H9 (cell line): ENCODE measurements at regions not wholly inside any gene's neighbourhood (a gene's known extent, or its start where the extent isn't known, plus 50 kb on each side); places are given as distances from the start of the nearest gene placed in this dataset.

ENCODE experiments used
- DNase-seq: peaks from one replicate; pipeline ENCODE4 v3.0.0-alpha.2; 2017
- H2AFZ ChIP-seq: one replicate; pipeline ENCODE4 v1.6.1; 2013; ENCODE audit warnings: mild to moderate bottlenecking, low read length, control low read depth, moderate library complexity
- H2AK5ac ChIP-seq: 2 replicates; pipeline ENCODE4 v1.6.1; 2013; ENCODE audit warnings: low read length, control low read depth, mixed read lengths; ENCODE audit not compliant: insufficient read length
- H2BK120ac ChIP-seq: one replicate; pipeline ENCODE4 v1.6.1; 2013; ENCODE audit warnings: low read depth, mild to moderate bottlenecking, low read length, control low read depth, inconsistent platforms; ENCODE audit not compliant: poor library complexity, severe bottlenecking
- H2BK12ac ChIP-seq: 2 replicates; pipeline ENCODE4 v1.6.1; 2013; ENCODE audit warnings: low read length, control low read depth, mixed read lengths, low read depth; ENCODE audit not compliant: insufficient read length
- H2BK15ac ChIP-seq: 2 replicates; pipeline ENCODE4 v1.6.1; 2013; ENCODE audit warnings: low read depth, low read length, control low read depth
- H2BK20ac ChIP-seq: one replicate; pipeline ENCODE4 v1.6.1; 2013; ENCODE audit warnings: low read depth, mild to moderate bottlenecking, low read length, control low read depth, inconsistent platforms; ENCODE audit not compliant: poor library complexity, severe bottlenecking
- H2BK5ac ChIP-seq: 2 replicates; pipeline ENCODE4 v1.6.1; 2013; ENCODE audit warnings: low read length, control low read depth, mixed read lengths; ENCODE audit not compliant: insufficient read length
- H3K14ac ChIP-seq: 2 replicates; pipeline ENCODE4 v1.6.1; 2013; ENCODE audit warnings: low read length, control low read depth; ENCODE audit not compliant: insufficient read depth
- H3K18ac ChIP-seq: 2 replicates; pipeline ENCODE4 v1.6.1; 2013; ENCODE audit warnings: low read depth, mild to moderate bottlenecking, mixed read lengths, low read length, control low read depth; ENCODE audit not compliant: insufficient read length
- H3K23ac ChIP-seq: 2 replicates; pipeline ENCODE4 v1.6.1; 2013; ENCODE audit warnings: low read length, control low read depth, mixed read lengths, low read depth; ENCODE audit not compliant: insufficient read length
- H3K23me2 ChIP-seq: 2 replicates; pipeline ENCODE4 v1.6.1; 2013; ENCODE audit warnings: low read depth, mild to moderate bottlenecking, mixed read lengths, low read length, control low read depth; ENCODE audit not compliant: insufficient read length, poor library complexity, severe bottlenecking
- H3K27ac ChIP-seq: 2 replicates; pipeline ENCODE4 v1.5.1; 2013; ENCODE audit warnings: low read length, control low read depth, mixed read lengths, low read depth; ENCODE audit not compliant: insufficient read length
- H3K27me3 ChIP-seq: 2 replicates; pipeline ENCODE4 v1.6.1; 2013; ENCODE audit warnings: low read length, control low read depth, inconsistent platforms; ENCODE audit not compliant: insufficient read depth
- H3K4ac ChIP-seq: 2 replicates; pipeline ENCODE4 v1.6.1; 2013; ENCODE audit warnings: low read depth, mild to moderate bottlenecking, control low read depth, inconsistent platforms, low read length, moderate library complexity
- H3K4me1 ChIP-seq: 2 replicates; pipeline ENCODE4 v1.6.1; 2013; ENCODE audit warnings: low read length, control low read depth, inconsistent platforms; ENCODE audit not compliant: insufficient read depth
- H3K4me2 ChIP-seq: 2 replicates; pipeline ENCODE4 v1.6.1; 2013; ENCODE audit warnings: low read length, control low read depth, mixed read lengths; ENCODE audit not compliant: insufficient read length, insufficient read depth
- H3K56ac ChIP-seq: 2 replicates; pipeline ENCODE4 v1.6.1; 2013; ENCODE audit warnings: low read depth, mild to moderate bottlenecking, mixed read lengths, low read length, control low read depth; ENCODE audit not compliant: insufficient read length
- H3K79me1 ChIP-seq: 2 replicates; pipeline ENCODE4 v1.6.1; 2013; ENCODE audit warnings: low read depth, mild to moderate bottlenecking, moderate library complexity, low read length, control low read depth, inconsistent platforms; ENCODE audit not compliant: insufficient read depth, poor library complexity, severe bottlenecking
- H3K79me2 ChIP-seq: 2 replicates; pipeline ENCODE4 v1.6.1; 2013; ENCODE audit warnings: low read length, control low read depth, inconsistent platforms; ENCODE audit not compliant: insufficient read depth
- H3K9ac ChIP-seq: 2 replicates; pipeline ENCODE4 v1.6.1; 2013; ENCODE audit warnings: low read length, control low read depth, mixed read lengths; ENCODE audit not compliant: insufficient read length; ENCODE audit errors: extremely low read depth
- H3K9me3 ChIP-seq: one replicate; pipeline ENCODE4 v1.6.1; 2013; ENCODE audit warnings: low read depth, low read length, inconsistent platforms; ENCODE audit not compliant: control insufficient read depth
- H3T11ph ChIP-seq: one replicate; pipeline ENCODE4 v1.6.1; 2013; ENCODE audit warnings: mild to moderate bottlenecking, low read length, control low read depth, inconsistent platforms
- H4K20me1 ChIP-seq: one replicate; pipeline ENCODE4 v1.6.1; 2013; ENCODE audit not compliant: control insufficient read depth, insufficient read length, insufficient read depth
- H4K5ac ChIP-seq: 2 replicates; pipeline ENCODE4 v1.6.1; 2013; ENCODE audit warnings: low read depth, mild to moderate bottlenecking, mixed read lengths, low read length, control low read depth; ENCODE audit not compliant: insufficient read length
- H4K8ac ChIP-seq: replicated peaks from 2 replicates; pipeline ENCODE4 v1.6.1; 2013; ENCODE audit warnings: low read length, control low read depth, mixed read lengths, low read depth; ENCODE audit not compliant: insufficient read length
- H4K91ac ChIP-seq: 2 replicates; pipeline ENCODE4 v1.6.1; 2013; ENCODE audit warnings: low read depth, mild to moderate bottlenecking, moderate library complexity, mixed read lengths, low read length, control low read depth; ENCODE audit not compliant: insufficient read length
- H3K27ac Mint-ChIP-seq, 3 experiments: 2 replicates in 2 of 3; 3 replicates in 1 of 3; pipeline ENCODE4 v1.8.0; 2020 to 2021; ENCODE audit warnings: mixed read lengths in 3 of 3, mild to moderate bottlenecking in 1 of 3, moderate library complexity in 1 of 3
- H3K27me3 Mint-ChIP-seq: 2 replicates; pipeline ENCODE4 v1.8.0; 2021; ENCODE audit warnings: low read depth, mild to moderate bottlenecking, moderate library complexity, mixed read lengths
- H3K36me3 Mint-ChIP-seq, 3 experiments: 2 replicates in 2 of 3; 3 replicates in 1 of 3; pipeline ENCODE4 v1.8.0; 2020 to 2021; ENCODE audit warnings: low read depth in 3 of 3, mixed read lengths in 3 of 3; ENCODE audit not compliant: insufficient read depth in 1 of 3
- H3K4me1 Mint-ChIP-seq, 2 experiments: 2 replicates each; pipeline ENCODE4 v1.8.0; 2020; ENCODE audit warnings: mixed read lengths in 2 of 2
- H3K4me3 Mint-ChIP-seq, 2 experiments: 2 replicates in 1 of 2; 3 replicates in 1 of 2; pipeline ENCODE4 v1.8.0; 2020 to 2021; ENCODE audit warnings: mild to moderate bottlenecking in 2 of 2, mixed read lengths in 2 of 2, moderate library complexity in 1 of 2
- H3K9me3 Mint-ChIP-seq, 2 experiments: 2 replicates in 1 of 2; 3 replicates in 1 of 2; pipeline ENCODE4 v1.8.0; 2020; ENCODE audit warnings: mild to moderate bottlenecking in 2 of 2, mixed read lengths in 2 of 2, moderate library complexity in 1 of 2
- WGBS: extraction: QIAGEN DNeasy Blood & Tissue Kit; methylation state at CpG from one replicate; pipeline ENCODE4 v1.1.7; 2013; ENCODE audit warnings: missing lambda C conversion rate, low lambda C conversion rate, mixed read lengths; ENCODE audit not compliant: insufficient read length; ENCODE audit errors: extremely low coverage; 5-methylcytosine and 5-hydroxymethylcytosine counted together
- TF ChIP-seq, protein P1 (sequence below): fragments of 200-600 bp; sonication (generic); conservative IDR thresholded peaks from 3 replicates; pipeline ENCODE4 v1.8.0; 2021; ENCODE audit warnings: antibody characterized with exemption, mild to moderate bottlenecking

DNA sequence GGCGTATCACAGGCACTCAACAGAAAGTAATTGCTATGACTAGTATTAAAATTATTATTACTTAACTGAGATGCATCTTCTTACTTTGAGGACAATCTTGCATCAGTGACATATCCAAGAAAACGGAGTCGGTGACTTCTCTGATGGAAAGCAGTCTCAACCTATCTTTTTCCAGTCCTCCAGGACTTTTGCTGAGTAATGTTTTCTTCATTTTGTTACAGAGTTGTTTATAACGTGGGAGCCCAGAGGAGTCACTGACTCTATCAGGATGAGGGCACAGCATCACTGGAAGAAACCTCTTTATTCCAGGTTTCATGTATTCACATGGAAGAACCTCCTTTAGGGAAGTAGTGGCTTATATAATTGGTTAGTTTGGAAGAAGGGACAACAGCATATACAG lies 51.5 kb upstream of the MELK start:
- no peak overlapping the region for H4K8ac ChIP-seq
- Mint-ChIP-seq H3K4me1 (0 out of 4 replicates have a peak, but pooled peaks cover 0 to 2% of the 10 kb centered on the region in 2 experiments), H3K4me3 (no peak overlapping the region), H3K27ac (no peak overlapping the region; a peak in 1 of 7 replicates), H3K27me3 (no peaks in the 10 kb centered on the region), H3K36me3 (no peaks in the 10 kb centered on the region; a peak in 1 of 7 replicates), H3K9me3 (no peaks in the 10 kb centered on the region)
- no peaks in the 10 kb centered on the region for H4K20me1 ChIP-seq
- no peak overlapping the region for H3K4me2 ChIP-seq
- no peak overlapping the region for H2BK12ac ChIP-seq
- no peak overlapping the region for H3K4ac ChIP-seq
- H3K27me3 ChIP-seq: no peaks in the 10 kb centered on the region
- DNase-seq: no peak
- H3K23me2 ChIP-seq: no peaks in the 10 kb centered on the region
- H2AK5ac ChIP-seq: no peak overlapping the region
- H3K79me1 ChIP-seq: no peaks in the 10 kb centered on the region
- no peak overlapping the region for H3K56ac ChIP-seq
- H2AFZ ChIP-seq: no peak overlapping the region
- H3K18ac ChIP-seq: no peak overlapping the region
- H3K9me3 ChIP-seq: no peaks in the 10 kb centered on the region
- no peaks in the 10 kb centered on the region for H3K79me2 ChIP-seq
- WGBS: no CpG with 5 or more reads among the region's 4 CpGs
- H4K5ac ChIP-seq: no peak overlapping the region
- H3K4me1 ChIP-seq: no peaks in the 10 kb centered on the region; the same call in 1 of the 2 replicates
- no peak overlapping the region for H3K14ac ChIP-seq
- no peak overlapping the region for H4K91ac ChIP-seq
- H2BK120ac ChIP-seq: no peak overlapping the region
- H2BK20ac ChIP-seq: no peak overlapping the region
- H3K9ac ChIP-seq: no peak overlapping the region
- H3K27ac ChIP-seq: no peak overlapping the region
- no peak overlapping the region for H2BK5ac ChIP-seq
- H2BK15ac ChIP-seq: no peak overlapping the region
- H3K23ac ChIP-seq: no peak overlapping the region
- TF ChIP-seq, protein P1, sequence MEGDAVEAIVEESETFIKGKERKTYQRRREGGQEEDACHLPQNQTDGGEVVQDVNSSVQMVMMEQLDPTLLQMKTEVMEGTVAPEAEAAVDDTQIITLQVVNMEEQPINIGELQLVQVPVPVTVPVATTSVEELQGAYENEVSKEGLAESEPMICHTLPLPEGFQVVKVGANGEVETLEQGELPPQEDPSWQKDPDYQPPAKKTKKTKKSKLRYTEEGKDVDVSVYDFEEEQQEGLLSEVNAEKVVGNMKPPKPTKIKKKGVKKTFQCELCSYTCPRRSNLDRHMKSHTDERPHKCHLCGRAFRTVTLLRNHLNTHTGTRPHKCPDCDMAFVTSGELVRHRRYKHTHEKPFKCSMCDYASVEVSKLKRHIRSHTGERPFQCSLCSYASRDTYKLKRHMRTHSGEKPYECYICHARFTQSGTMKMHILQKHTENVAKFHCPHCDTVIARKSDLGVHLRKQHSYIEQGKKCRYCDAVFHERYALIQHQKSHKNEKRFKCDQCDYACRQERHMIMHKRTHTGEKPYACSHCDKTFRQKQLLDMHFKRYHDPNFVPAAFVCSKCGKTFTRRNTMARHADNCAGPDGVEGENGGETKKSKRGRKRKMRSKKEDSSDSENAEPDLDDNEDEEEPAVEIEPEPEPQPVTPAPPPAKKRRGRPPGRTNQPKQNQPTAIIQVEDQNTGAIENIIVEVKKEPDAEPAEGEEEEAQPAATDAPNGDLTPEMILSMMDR: no peak
- no peak overlapping the region for H3T11ph ChIP-seq
